Transverse colon (tissue), 4 donors: ENCODE measurements at regions not wholly inside any gene's neighbourhood (a gene's known extent, or its start where the extent isn't known, plus 50 kb on each side); places are given as distances from the start of the nearest gene placed in this dataset.

Experiments
- DNase-seq: peaks from one replicate; pipeline ENCODE4 v3.0.0-alpha.2; 2019
- H3K27ac ChIP-seq, 4 donors: fragments of 200-600 bp; sonication (generic); 2 replicates each; pipeline ENCODE4 v1.5.1; 2016 to 2018; ENCODE audit warnings: inconsistent platforms in 4 of 4
- H3K27me3 ChIP-seq: fragments of 200-600 bp; sonication (generic); 2 replicates; pipeline ENCODE4 v1.5.1; 2017; ENCODE audit warnings: inconsistent platforms
- H3K36me3 ChIP-seq, 4 donors: fragments of 200-600 bp; sonication (generic); 2 replicates each; pipeline ENCODE4 v1.5.1; 2017 to 2019; ENCODE audit warnings: inconsistent platforms in 4 of 4
- H3K4me1 ChIP-seq, 4 donors: fragments of 200-600 bp; sonication (generic); 2 replicates each; pipeline ENCODE4 v1.5.1; 2017 to 2020; ENCODE audit warnings: inconsistent platforms in 4 of 4
- H3K4me3 ChIP-seq, 4 donors: fragments of 200-600 bp; sonication (generic); 1 replicate in 1 of 4; 2 replicates in 3 of 4; pipeline versions ENCODE4 v1.5.1 to v1.6.1; 2017 to 2019; ENCODE audit warnings: inconsistent platforms in 4 of 4
- H3K9me3 ChIP-seq, 2 donors: fragments of 200-600 bp; sonication (generic); 2 replicates each; pipeline ENCODE4 v1.5.1; 2017 to 2019; ENCODE audit warnings: inconsistent platforms in 2 of 2
- EP300 ChIP-seq: sonication (generic); formaldehyde crosslinking; IDR thresholded peaks from one replicate; pipeline ENCODE4 v1.6.1; 2017; ENCODE audit warnings: antibody characterized with exemption, low read depth
- POLR2A ChIP-seq: fragments of 450-650 bp; IDR thresholded peaks from one replicate; pipeline ENCODE4 v1.6.1; 2016; ENCODE audit warnings: antibody characterized with exemption, mild to moderate bottlenecking, moderate library complexity
- POLR2AphosphoS5 ChIP-seq, 3 donors: sonication (generic); formaldehyde crosslinking; IDR thresholded peaks; one replicate each; pipeline ENCODE4 v1.6.1; 2016; ENCODE audit warnings: antibody characterized with exemption in 3 of 3
- WGBS, 2 donors: methylation state at CpG; one replicate each; pipeline ENCODE4 v1.1.5; 2018; ENCODE audit warnings: low coverage in 1 of 2; 5-methylcytosine and 5-hydroxymethylcytosine counted together
- in situ Hi-C, 4 donors: fragments of 200-750 bp; cut with MboI; loops; one replicate each; pipeline versions ENCODE4 v1.15.0 to v1.15.1; 2017; ENCODE audit warnings: low sequenced_read_pairs in 3 of 4, low pct_ligation_motif_present in 1 of 4, low pct_unique_long_range_greater_than_20kb in 1 of 4
- intact Hi-C: fragments of 100-400 bp; cut with DNase I; formaldehyde crosslinking; loops from one replicate; pipeline ENCODE4 v1.15.1; 2023; ENCODE audit warnings: low total_unique reads
- TF ChIP-seq, protein P1 (sequence below), 5 experiments: fragments of 200-600 bp in 3 of 5; fragments of 450-650 bp in 2 of 5; sonication (generic) in 3 of 5; IDR thresholded peaks; 1 replicate in 2 of 5; 2 replicates in 3 of 5; pipeline ENCODE4 v1.5.1; 2016 to 2017; ENCODE audit warnings: antibody characterized with exemption in 5 of 5, inconsistent platforms in 3 of 5, mild to moderate bottlenecking in 2 of 5, moderate library complexity in 1 of 5

GRCh38 chr20:47944682-47945081, 159.4 kb upstream of the SULF2 start:
- Histone ChIP-seq H3K4me3 (no peak overlapping the region), H3K36me3 (no peaks in the 10 kb centered on the region), H3K9me3 (no peaks in the 10 kb centered on the region), H3K4me1 (no peaks in the 10 kb centered on the region), H3K27ac (no peak overlapping the region), H3K27me3 (no peaks in the 10 kb centered on the region)
- DNase-seq = no peak
- TF ChIP-seq EP300 (no peak), POLR2A (no peak), POLR2AphosphoS5 (IDR thresholded peaks at IDR 0.05) (no peak)
- TF ChIP-seq, protein P1, sequence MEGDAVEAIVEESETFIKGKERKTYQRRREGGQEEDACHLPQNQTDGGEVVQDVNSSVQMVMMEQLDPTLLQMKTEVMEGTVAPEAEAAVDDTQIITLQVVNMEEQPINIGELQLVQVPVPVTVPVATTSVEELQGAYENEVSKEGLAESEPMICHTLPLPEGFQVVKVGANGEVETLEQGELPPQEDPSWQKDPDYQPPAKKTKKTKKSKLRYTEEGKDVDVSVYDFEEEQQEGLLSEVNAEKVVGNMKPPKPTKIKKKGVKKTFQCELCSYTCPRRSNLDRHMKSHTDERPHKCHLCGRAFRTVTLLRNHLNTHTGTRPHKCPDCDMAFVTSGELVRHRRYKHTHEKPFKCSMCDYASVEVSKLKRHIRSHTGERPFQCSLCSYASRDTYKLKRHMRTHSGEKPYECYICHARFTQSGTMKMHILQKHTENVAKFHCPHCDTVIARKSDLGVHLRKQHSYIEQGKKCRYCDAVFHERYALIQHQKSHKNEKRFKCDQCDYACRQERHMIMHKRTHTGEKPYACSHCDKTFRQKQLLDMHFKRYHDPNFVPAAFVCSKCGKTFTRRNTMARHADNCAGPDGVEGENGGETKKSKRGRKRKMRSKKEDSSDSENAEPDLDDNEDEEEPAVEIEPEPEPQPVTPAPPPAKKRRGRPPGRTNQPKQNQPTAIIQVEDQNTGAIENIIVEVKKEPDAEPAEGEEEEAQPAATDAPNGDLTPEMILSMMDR (IDR thresholded peaks at IDR 0.05) = no peak
- intact Hi-C loops (no loop called here), in situ Hi-C loops (no loop called here)
- WGBS, 2 donors = 81% methylated on average over 6 of the region's 6 CpGs; no CpG with 5 or more reads in 1 of the 2 donors

DNA sequence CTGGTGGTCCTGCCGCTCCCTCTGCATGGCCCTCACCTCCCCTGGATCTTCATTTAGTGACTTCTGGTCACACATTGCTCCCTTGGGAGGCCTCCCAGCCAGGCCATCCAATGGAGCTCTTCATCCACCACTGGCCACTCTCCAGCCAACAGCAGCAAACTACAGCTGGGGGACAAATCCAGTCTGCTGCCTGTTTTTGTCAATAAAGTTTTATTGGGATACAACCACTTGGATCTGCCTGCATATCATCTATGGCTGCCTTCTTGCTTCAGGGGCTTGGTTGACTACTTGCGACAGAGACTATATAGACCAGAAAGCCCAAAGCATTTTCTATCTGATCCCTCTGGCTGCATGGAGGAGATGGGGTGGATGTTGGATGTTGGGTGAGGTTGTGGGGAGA, 156.6 kb upstream of the SULF2 start:
- H3K4me1 ChIP-seq = no peaks in the 10 kb centered on the region
- no peaks in the 10 kb centered on the region for H3K9me3 ChIP-seq
- intact Hi-C loops = no loop called here
- no peak overlapping the region for H3K4me3 ChIP-seq
- in situ Hi-C loops = no loop called here
- no peak overlapping the region for H3K27ac ChIP-seq
- peaks cover 3% of the 10 kb centered on the region for H3K27me3 ChIP-seq
- no peak for DNase-seq
- TF ChIP-seq, protein P1 (IDR thresholded peaks at IDR 0.05) = no peak
- no peak for TF ChIP-seq POLR2A
- no peak for TF ChIP-seq POLR2AphosphoS5 (IDR thresholded peaks at IDR 0.05)
- no peak for TF ChIP-seq EP300
- H3K36me3 ChIP-seq = no peaks in the 10 kb centered on the region
- WGBS, 2 donors = 94% methylated on average over 2 of the region's 2 CpGs; no CpG with 5 or more reads in 1 of the 2 donors

- TF ChIP-seq, protein P1 (IDR thresholded peaks at IDR 0.05) = no peak
- TF ChIP-seq POLR2A (no peak), POLR2AphosphoS5 (IDR thresholded peaks at IDR 0.05) (no peak), EP300 (no peak)
- H3K27ac ChIP-seq = no peak overlapping the region
- no peaks in the 10 kb centered on the region for H3K9me3 ChIP-seq
- 79 to 86% methylated on average over 4 to 8 of the region's 8 CpGs for WGBS, 2 donors
- H3K4me1 ChIP-seq = no peaks in the 10 kb centered on the region
- in situ Hi-C loops = no loop called here
- DNase-seq = no peak
- H3K36me3 ChIP-seq = no peaks in the 10 kb centered on the region
- peaks cover 10% of the 10 kb centered on the region for H3K27me3 ChIP-seq
- intact Hi-C loops = no loop called here
- H3K4me3 ChIP-seq = no peak overlapping the region
Measured at GRCh38 chr20:47940101-47940813, 155.0 kb upstream of the SULF2 start.

DNA sequence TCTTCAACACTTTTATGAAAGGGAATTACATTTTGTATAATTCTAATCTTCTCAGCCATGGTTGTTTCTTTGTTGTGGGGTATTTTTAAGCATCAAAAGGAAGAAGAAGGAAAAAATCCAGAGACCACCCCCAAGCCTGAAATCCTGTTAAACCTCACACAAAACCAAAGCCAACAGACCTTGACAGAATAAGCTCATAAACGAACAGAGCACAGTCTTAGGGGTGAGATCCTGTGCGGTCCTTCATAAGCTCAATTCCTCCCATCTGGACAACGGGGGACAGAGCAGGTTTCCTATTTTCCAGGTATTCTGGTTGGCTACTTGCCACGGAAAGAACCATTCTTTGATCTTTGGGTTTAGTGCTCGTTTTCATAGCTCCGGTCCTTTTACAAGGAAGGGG, 151.3 kb upstream of the SULF2 start:
- H3K4me1 ChIP-seq = no peaks in the 10 kb centered on the region
- intact Hi-C loops (no loop called here), in situ Hi-C loops (no loop called here)
- DNase-seq = no peak
- peaks cover 16% of the 10 kb centered on the region for H3K27me3 ChIP-seq
- no peaks in the 10 kb centered on the region for H3K36me3 ChIP-seq
- no peaks in the 10 kb centered on the region for H3K9me3 ChIP-seq
- 19 to 45% methylated on average over 5 to 6 of the region's 6 CpGs for WGBS, 2 donors
- H3K27ac ChIP-seq = no peak overlapping the region
- TF ChIP-seq, protein P1 (IDR thresholded peaks at IDR 0.05) = no peak
- TF ChIP-seq POLR2AphosphoS5 (IDR thresholded peaks at IDR 0.05) (no peak), POLR2A (no peak), EP300 (no peak)
- no peak overlapping the region for H3K4me3 ChIP-seq
